ENCODE measurements at regions not wholly inside any gene's neighbourhood (a gene's known extent, or its start where the extent isn't known, plus 50 kb on each side); places are given as distances from the start of the nearest gene placed in this dataset.
"Not testable (repeated sequence)": the region's sequence is repeated elsewhere in the genome, so short reads cannot be mapped to it uniquely, and the experiment has no call there.

DNA sequence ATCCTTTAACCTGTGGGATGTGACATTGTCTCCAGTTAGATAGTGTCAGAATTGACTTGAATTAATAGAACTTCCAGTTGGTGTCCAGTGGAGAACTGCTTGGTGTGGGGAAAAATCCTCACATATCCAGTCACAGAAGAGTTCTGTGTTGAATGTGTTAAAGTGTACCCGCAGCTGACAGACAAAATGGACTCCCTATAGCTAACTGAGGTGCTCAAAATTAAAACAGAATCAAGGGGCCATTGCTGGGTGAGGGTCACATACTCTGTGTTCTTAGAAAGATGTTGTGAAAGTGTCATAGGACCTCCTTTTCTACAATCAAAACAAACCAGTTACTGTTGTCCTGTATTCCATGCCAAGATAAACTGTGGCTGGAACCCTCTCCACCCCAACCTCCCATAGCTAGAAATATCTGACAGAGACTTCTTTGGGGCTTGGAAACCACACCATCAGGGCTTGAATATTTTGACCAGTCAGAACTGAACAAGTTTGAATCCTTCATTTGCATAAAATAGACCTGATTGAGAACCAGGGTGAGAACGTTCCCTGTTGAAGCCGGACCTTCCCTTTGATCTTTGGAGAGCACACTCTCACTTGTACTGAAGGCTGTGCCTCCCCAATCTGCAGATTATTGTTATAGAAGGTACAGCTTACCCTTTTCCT is 164.0 kb upstream of the ZNF608 start:
- Histone ChIP-seq H3K4me3 (ENCODE audit: low read depth, low read length) (no peak overlapping the region), H3K36me3 (no peaks in the 10 kb centered on the region), H3K27me3 (no peaks in the 10 kb centered on the region), H3K4me1 (peaks cover 21% of the 10 kb centered on the region), H3K9me3 (no peaks in the 10 kb centered on the region)
- TF ChIP-seq, protein P1, sequence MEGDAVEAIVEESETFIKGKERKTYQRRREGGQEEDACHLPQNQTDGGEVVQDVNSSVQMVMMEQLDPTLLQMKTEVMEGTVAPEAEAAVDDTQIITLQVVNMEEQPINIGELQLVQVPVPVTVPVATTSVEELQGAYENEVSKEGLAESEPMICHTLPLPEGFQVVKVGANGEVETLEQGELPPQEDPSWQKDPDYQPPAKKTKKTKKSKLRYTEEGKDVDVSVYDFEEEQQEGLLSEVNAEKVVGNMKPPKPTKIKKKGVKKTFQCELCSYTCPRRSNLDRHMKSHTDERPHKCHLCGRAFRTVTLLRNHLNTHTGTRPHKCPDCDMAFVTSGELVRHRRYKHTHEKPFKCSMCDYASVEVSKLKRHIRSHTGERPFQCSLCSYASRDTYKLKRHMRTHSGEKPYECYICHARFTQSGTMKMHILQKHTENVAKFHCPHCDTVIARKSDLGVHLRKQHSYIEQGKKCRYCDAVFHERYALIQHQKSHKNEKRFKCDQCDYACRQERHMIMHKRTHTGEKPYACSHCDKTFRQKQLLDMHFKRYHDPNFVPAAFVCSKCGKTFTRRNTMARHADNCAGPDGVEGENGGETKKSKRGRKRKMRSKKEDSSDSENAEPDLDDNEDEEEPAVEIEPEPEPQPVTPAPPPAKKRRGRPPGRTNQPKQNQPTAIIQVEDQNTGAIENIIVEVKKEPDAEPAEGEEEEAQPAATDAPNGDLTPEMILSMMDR (IDR thresholded peaks at IDR 0.05; ENCODE audit: low read depth, low read length), result no peak
- no peak for DNase-seq

DNA sequence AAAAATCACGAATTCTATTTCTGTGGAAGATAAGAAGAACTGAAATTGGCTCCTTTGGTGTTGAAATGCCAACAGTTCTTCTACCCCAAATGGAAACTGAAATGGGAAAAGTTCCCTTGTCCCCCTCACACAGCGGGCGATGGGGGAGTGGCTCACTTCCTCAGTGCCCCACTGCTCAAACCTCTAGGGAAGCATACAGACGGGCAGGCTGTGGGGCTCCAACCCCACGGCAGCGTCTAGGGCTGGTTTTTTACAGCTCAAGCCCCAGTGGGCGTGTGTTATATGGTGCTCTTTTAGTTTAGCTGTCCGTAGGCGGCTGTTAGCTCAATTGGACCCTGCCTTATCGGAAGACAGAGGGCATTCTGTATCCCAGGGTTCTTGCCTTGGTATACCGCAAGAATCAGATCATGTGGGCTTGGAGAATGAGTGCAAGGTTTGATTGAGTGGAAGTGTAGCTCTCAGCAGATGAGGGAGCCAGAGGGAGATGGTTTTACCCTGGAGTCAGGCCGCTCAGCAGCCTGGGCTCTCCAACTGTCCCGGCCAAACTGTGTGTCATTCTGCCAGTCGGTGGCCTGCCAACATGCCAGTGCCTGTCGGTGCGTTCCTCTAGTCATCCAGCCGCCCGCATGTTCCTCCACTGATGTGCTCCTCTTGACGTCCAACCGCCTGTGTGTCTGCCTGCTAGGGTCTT is 166.3 kb upstream of the ZNF608 start:
- Histone ChIP-seq H3K9me3 (no peaks in the 10 kb centered on the region), H3K4me3 (ENCODE audit: low read depth, low read length) (no peak overlapping the region), H3K27me3 (no peaks in the 10 kb centered on the region), H3K36me3 (no peaks in the 10 kb centered on the region), H3K4me1 (peaks cover 12% of the 10 kb centered on the region)
- TF ChIP-seq, protein P1 (IDR thresholded peaks at IDR 0.05; ENCODE audit: low read depth, low read length), result no peak
- no peak for DNase-seq

DNA sequence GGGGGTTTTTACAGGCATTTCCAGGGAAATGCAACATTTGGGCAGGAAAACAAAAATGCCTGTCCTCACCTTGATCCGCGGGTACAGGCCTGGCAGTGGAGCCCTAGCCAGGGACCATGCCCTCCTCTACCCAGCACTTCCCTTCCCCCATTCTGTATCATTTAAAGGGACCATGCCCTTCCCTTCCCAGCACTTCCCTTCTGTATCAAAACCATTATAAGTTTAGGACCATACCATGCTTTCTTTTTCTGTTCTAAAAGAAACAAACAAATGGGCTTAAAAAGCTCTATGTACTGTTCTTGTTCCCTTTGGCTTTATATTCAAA is 166.9 kb upstream of the ZNF608 start:
- Histone ChIP-seq H3K27me3 (no peaks in the 10 kb centered on the region), H3K4me3 (ENCODE audit: low read depth, low read length) (no peak overlapping the region), H3K4me1 (peaks cover 12% of the 10 kb centered on the region), H3K9me3 (no peaks in the 10 kb centered on the region), H3K36me3 (no peaks in the 10 kb centered on the region)
- TF ChIP-seq, protein P1 (IDR thresholded peaks at IDR 0.05; ENCODE audit: low read depth, low read length), result no peak
- DNase-seq, result no peak

DNA sequence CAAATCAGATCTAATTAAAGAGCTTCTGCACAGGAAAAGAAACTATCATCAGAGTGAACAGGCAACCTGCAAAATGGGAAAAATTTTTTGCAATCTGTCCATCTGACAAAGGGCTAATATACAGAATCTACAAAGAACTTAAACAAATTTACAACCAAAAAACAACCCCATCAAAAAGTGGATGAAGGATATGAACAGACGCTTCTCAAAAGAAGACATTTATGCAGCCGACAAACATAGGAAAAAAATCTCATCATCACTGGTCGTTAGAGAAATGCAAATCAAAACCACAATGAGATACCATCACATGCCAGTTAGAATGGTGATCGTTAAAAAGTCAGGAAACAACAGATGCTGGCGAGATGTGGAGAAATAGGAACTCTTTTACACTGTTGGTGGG is 169.9 kb upstream of the ZNF608 start:
- not testable (repeated sequence) for DNase-seq; H3K27me3 ChIP-seq; H3K36me3 ChIP-seq; H3K9me3 ChIP-seq; H3K4me1 ChIP-seq; H3K4me3 ChIP-seq (ENCODE audit: low read depth, low read length)

DNA sequence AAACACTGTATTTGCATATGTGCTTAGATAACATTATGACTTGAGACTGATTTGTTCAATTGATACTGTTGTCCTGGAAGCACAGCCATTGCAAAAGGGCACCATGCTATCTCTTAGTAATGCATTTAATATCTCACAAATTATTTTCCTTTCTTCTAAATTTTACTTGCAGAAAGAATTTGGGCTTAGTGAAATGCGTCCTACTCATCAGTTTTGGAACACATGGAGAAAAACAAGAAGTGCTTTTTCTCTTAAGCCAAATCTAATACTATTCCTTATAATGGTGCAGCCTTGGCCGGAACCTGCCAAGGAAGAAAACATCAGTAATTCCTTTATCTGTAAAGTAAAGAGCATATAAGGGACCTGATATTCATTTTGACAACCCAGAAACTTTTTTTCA is 172.2 kb upstream of the ZNF608 start:
- Histone ChIP-seq H3K27me3 (no peaks in the 10 kb centered on the region), H3K9me3 (no peaks in the 10 kb centered on the region), H3K4me3 (ENCODE audit: low read depth, low read length) (no peak overlapping the region), H3K36me3 (no peaks in the 10 kb centered on the region), H3K4me1 (no peaks in the 10 kb centered on the region)
- DNase-seq, result no peak
- TF ChIP-seq, protein P1 (IDR thresholded peaks at IDR 0.05; ENCODE audit: low read depth, low read length), result no peak

DNA sequence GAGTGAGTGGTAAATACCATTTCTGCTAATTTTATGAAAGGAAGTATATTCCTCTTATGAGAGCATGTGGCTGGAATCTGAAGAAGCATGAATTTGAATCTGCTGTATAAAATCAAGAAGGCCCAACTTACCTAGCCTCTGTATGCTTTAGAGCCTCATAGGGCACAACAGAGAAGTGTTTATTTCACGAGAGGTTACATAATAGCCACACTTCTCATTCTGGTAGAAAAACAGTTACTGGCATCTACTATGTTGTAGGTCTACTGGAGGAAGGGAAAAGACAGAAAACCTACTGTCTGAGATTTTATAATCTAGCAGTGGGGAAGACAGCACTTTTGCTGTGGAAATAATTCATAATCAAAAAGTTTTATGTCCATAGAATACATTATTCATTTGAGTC is 172.6 kb upstream of the ZNF608 start:
- Histone ChIP-seq H3K9me3 (no peaks in the 10 kb centered on the region), H3K4me1 (no peaks in the 10 kb centered on the region), H3K36me3 (no peaks in the 10 kb centered on the region), H3K27me3 (no peaks in the 10 kb centered on the region), H3K4me3 (ENCODE audit: low read depth, low read length) (no peak overlapping the region)
- TF ChIP-seq, protein P1 (IDR thresholded peaks at IDR 0.05; ENCODE audit: low read depth, low read length), result no peak
- no peak for DNase-seq
